Sigmoid colon (tissue), 6 donors: ENCODE measurements at regions not wholly inside any gene's neighbourhood (a gene's known extent, or its start where the extent isn't known, plus 50 kb on each side); places are given as distances from the start of the nearest gene placed in this dataset.

Experiments used
- DNase-seq: peaks from one replicate; pipeline ENCODE4 v3.0.0-alpha.2; 2019
- H3K27ac ChIP-seq, 4 donors: fragments of 200-600 bp; sonication (generic); one replicate each; pipeline ENCODE4 v1.5.1; 2016 to 2019; ENCODE audit warnings: mild to moderate bottlenecking in 1 of 4
- H3K27me3 ChIP-seq, 3 donors: fragments of 200-600 bp; sonication (generic); one replicate each; pipeline ENCODE4 v1.5.1; 2019; ENCODE audit warnings: mild to moderate bottlenecking in 1 of 3
- H3K36me3 ChIP-seq, 4 donors: fragments of 200-600 bp; sonication (generic); one replicate each; pipeline ENCODE4 v1.5.1; 2016 to 2019
- H3K4me1 ChIP-seq, 4 donors: fragments of 200-600 bp; sonication (generic); one replicate each; pipeline ENCODE4 v1.5.1; 2017 to 2019
- H3K4me3 ChIP-seq, 4 donors: fragments of 200-600 bp; sonication (generic); one replicate each; pipeline ENCODE4 v1.5.1; 2017 to 2019; ENCODE audit warnings: mild to moderate bottlenecking in 2 of 4, moderate library complexity in 1 of 4
- H3K9me3 ChIP-seq, 4 donors: fragments of 200-600 bp in 3 of 4; sonication (generic) in 3 of 4; one replicate each; pipeline versions ENCODE4 v1.5.1 to v1.6.1; 2013 to 2019
- EP300 ChIP-seq, 4 donors: sonication (generic); formaldehyde crosslinking; IDR thresholded peaks; one replicate each; pipeline ENCODE4 v1.6.1; 2017; ENCODE audit warnings: antibody characterized with exemption in 4 of 4
- POLR2A ChIP-seq, 2 donors: fragments of 450-650 bp; IDR thresholded peaks; one replicate each; pipeline ENCODE4 v1.6.1; 2016; ENCODE audit warnings: antibody characterized with exemption in 2 of 2, mild to moderate bottlenecking in 2 of 2, moderate library complexity in 2 of 2
- POLR2AphosphoS5 ChIP-seq, 4 donors: sonication (generic); formaldehyde crosslinking; IDR thresholded peaks; one replicate each; pipeline ENCODE4 v1.6.1; 2017; ENCODE audit warnings: antibody characterized with exemption in 4 of 4
- WGBS, 2 donors: extraction: QIAGEN DNeasy Blood & Tissue Kit; methylation state at CpG; one replicate each; pipeline ENCODE4 v1.1.7; 2013; 5-methylcytosine and 5-hydroxymethylcytosine counted together
- intact Hi-C: fragments of 100-400 bp; cut with DNase I; formaldehyde crosslinking; loops from one replicate; pipeline ENCODE4 v1.15.1; 2023
- TF ChIP-seq, protein P1 (sequence below), 4 experiments: fragments of 450-650 bp in 3 of 4; fragments of 200-600 bp in 1 of 4; IDR thresholded peaks; one replicate each; pipeline ENCODE4 v1.5.1; 2016 to 2019; ENCODE audit warnings: antibody characterized with exemption in 4 of 4, mild to moderate bottlenecking in 3 of 4, moderate library complexity in 2 of 4
- donor health status: healthy with polysubstance abuse.
- donor health status: healthy.

- Histone ChIP-seq H3K36me3 (no peaks in the 10 kb centered on the region), H3K9me3 (peaks cover 0 to 4% (median 1%) of the 10 kb centered on the region in 4 donors), H3K27me3 (no peaks in the 10 kb centered on the region), H3K4me1 (no peaks in the 10 kb centered on the region), H3K4me3 (no peak overlapping the region), H3K27ac (no peak overlapping the region)
- no peak for DNase-seq
- TF ChIP-seq, protein P1, sequence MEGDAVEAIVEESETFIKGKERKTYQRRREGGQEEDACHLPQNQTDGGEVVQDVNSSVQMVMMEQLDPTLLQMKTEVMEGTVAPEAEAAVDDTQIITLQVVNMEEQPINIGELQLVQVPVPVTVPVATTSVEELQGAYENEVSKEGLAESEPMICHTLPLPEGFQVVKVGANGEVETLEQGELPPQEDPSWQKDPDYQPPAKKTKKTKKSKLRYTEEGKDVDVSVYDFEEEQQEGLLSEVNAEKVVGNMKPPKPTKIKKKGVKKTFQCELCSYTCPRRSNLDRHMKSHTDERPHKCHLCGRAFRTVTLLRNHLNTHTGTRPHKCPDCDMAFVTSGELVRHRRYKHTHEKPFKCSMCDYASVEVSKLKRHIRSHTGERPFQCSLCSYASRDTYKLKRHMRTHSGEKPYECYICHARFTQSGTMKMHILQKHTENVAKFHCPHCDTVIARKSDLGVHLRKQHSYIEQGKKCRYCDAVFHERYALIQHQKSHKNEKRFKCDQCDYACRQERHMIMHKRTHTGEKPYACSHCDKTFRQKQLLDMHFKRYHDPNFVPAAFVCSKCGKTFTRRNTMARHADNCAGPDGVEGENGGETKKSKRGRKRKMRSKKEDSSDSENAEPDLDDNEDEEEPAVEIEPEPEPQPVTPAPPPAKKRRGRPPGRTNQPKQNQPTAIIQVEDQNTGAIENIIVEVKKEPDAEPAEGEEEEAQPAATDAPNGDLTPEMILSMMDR (IDR thresholded peaks at IDR 0.05), result no peak
- TF ChIP-seq POLR2A (IDR thresholded peaks at IDR 0.05) (no peak), EP300 (IDR thresholded peaks at IDR 0.05) (no peak), POLR2AphosphoS5 (IDR thresholded peaks at IDR 0.05) (no peak)
- WGBS, 2 donors, result 44 to 57% methylated on average over 3 of the region's 3 CpGs
- intact Hi-C loops, result no loop called here
Measured at GRCh38 chr5:25567881-25568280, 923.1 kb upstream of the CDH10 start.

- Histone ChIP-seq H3K27ac (no peak overlapping the region), H3K4me1 (no peaks in the 10 kb centered on the region), H3K9me3 (no peaks in the 10 kb centered on the region), H3K27me3 (no peaks in the 10 kb centered on the region), H3K36me3 (no peaks in the 10 kb centered on the region), H3K4me3 (no peak overlapping the region)
- intact Hi-C loops, result no loop called here
- TF ChIP-seq POLR2A (IDR thresholded peaks at IDR 0.05) (no peak), EP300 (IDR thresholded peaks at IDR 0.05) (no peak), POLR2AphosphoS5 (IDR thresholded peaks at IDR 0.05) (no peak)
- TF ChIP-seq, protein P1 (IDR thresholded peaks at IDR 0.05), result no peak
- DNase-seq, result no peak
Measured at GRCh38 chr5:25562656-25563055, 917.9 kb upstream of the CDH10 start.

DNA sequence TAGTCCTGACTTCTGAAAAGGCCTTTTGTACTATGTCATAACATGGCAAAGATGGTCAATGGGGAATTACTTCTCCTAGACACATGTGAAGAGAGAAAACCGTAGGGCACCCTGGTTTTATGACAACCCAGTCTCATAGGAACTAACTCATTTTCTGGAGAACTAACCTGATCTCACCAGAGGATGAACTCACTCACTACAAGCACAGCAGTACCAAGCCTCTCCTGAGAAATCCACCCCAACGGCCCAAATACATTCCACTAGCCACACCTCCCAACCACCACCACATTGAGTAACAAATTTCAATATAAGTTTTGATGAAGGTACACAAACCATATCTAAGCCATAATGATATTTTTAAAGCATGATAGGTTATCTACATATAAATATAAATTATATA lies 909.3 kb upstream of the CDH10 start:
- H3K27ac ChIP-seq, result no peak overlapping the region
- H3K9me3 ChIP-seq, result no peaks in the 10 kb centered on the region
- 42 to 68% methylated on average over 2 of the region's 2 CpGs for WGBS, 2 donors
- no peaks in the 10 kb centered on the region for H3K36me3 ChIP-seq
- TF ChIP-seq, protein P1 (IDR thresholded peaks at IDR 0.05), result no peak
- TF ChIP-seq POLR2AphosphoS5 (IDR thresholded peaks at IDR 0.05) (no peak), POLR2A (IDR thresholded peaks at IDR 0.05) (no peak), EP300 (IDR thresholded peaks at IDR 0.05) (no peak)
- H3K27me3 ChIP-seq, result no peaks in the 10 kb centered on the region
- intact Hi-C loops, result no loop called here
- no peaks in the 10 kb centered on the region for H3K4me1 ChIP-seq
- DNase-seq, result no peak
- no peak overlapping the region for H3K4me3 ChIP-seq

DNA sequence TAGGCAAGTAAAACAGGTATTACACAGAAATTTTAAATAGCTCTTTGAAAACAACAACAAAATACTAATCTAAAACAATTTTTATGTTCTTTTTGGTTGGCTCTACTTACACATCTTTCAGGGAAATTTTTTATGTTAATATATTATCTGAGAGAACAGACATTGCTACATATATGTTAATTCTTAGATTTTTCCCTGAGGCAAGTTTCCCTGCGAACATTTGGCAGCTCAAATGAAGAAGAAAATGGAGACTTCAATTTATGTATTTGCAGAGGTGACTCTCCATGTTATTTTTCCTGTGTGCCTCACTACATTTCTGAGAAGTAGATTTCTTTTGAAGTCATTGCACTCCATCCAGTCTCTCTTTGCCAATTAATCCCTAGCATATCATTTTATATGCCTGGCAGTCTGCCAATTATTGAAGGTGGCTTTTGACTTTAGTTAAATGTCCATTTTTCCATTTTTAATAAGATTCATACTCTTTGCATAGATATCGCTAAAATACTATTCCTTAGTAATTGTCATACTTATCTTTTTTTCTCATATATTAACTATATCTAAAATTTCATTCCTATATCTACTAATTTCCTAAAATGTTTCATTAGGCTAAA lies 908.2 kb upstream of the CDH10 start:
- no peak overlapping the region for H3K27ac ChIP-seq
- no peaks in the 10 kb centered on the region for H3K36me3 ChIP-seq
- H3K9me3 ChIP-seq, result no peaks in the 10 kb centered on the region
- no peak for TF ChIP-seq POLR2AphosphoS5 (IDR thresholded peaks at IDR 0.05)
- H3K4me3 ChIP-seq, result no peak overlapping the region
- no peaks in the 10 kb centered on the region for H3K4me1 ChIP-seq
- H3K27me3 ChIP-seq, result no peaks in the 10 kb centered on the region
- intact Hi-C loops, result no loop called here
- WGBS, 2 donors, result 84 to 86% methylated on average over 2 of the region's 2 CpGs
- DNase-seq, result no peak

DNA sequence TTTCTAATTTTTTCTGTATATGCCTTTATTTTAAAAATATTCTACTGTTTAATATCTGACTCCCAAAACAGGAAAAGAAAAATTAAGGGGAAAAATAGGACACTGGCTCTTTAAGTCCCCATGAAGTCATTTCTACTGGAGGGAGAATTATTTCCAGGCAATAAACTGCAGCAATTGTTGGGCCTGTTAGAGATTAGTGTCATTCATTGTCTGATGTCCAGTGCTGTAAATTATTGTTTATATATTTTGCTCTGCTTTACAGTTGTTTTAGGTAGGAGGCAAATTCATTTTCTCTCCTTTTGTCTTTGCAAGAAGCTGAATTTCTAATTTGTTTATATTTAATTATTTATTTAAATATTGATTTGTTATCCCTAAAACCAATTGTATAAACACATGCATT lies 906.0 kb upstream of the CDH10 start:
- Histone ChIP-seq H3K36me3 (no peaks in the 10 kb centered on the region), H3K4me3 (no peak overlapping the region), H3K4me1 (no peaks in the 10 kb centered on the region), H3K9me3 (no peaks in the 10 kb centered on the region), H3K27me3 (no peaks in the 10 kb centered on the region), H3K27ac (no peak overlapping the region)
- intact Hi-C loops, result no loop called here
- no peak for TF ChIP-seq POLR2A (IDR thresholded peaks at IDR 0.05)
- no peak for TF ChIP-seq EP300 (IDR thresholded peaks at IDR 0.05)
- TF ChIP-seq, protein P1 (IDR thresholded peaks at IDR 0.05), result no peak
- TF ChIP-seq POLR2AphosphoS5 (IDR thresholded peaks at IDR 0.05), result no peak
- DNase-seq, result no peak
